EH (cell line): ENCODE measurements at regions not wholly inside any gene's neighbourhood (a gene's known extent, or its start where the extent isn't known, plus 50 kb on each side); places are given as distances from the start of the nearest gene placed in this dataset.
A peak's percentile ranks its signal among the peaks of the same experiment; 100 is the strongest.
"Not testable (repeated sequence)": the region's sequence is repeated elsewhere in the genome, so short reads cannot be mapped to it uniquely, and the experiment has no call there.

Source experiments
- DNase-seq: peaks from one replicate; pipeline ENCODE4 v3.0.0-alpha.2; 2015; ENCODE audit warnings: low read depth

DNA sequence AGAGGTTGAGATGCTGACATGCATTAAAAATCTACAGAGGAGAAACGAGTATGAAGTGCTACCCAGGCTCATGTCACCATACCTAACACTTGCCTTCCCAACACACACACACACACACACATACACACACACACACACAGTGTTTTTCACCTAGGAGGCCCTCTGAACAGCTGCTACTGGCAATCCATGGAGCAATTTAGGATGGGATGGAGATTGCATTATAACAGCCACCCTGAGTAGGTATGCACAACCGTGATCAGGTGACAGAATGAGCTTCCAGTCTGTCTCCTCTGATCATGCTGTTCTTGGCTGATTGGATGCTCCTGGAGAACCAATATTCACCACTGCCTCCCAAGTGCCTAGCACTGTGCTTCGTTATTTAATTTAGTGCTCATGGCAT, 528.5 kb upstream of the CDH5 start:
- DNase-seq, result no peak

DNA sequence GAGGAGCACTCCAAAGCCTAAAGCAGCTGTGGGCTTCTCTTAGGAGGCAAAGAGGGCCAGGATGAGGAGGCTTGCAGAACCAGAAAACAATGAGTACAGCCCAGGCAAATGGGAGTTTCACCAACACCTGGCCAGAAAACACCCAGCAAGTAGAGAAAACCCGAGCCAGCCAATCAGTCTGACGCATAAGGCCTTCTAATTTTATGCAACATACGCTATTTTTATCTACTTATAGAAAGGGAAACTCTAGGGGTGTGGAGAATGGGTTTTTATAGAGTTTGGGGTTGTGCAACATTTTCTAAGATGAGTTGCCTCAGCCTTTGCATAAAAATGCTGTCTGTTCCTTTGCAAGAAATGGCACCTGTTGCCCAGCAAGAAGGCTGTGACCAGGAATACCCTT, 529.0 kb upstream of the CDH5 start:
- DNase-seq, result no peak

GRCh38 chr16:65834688-65835087, 531.8 kb upstream of the CDH5 start:
- no peak for DNase-seq

DNA sequence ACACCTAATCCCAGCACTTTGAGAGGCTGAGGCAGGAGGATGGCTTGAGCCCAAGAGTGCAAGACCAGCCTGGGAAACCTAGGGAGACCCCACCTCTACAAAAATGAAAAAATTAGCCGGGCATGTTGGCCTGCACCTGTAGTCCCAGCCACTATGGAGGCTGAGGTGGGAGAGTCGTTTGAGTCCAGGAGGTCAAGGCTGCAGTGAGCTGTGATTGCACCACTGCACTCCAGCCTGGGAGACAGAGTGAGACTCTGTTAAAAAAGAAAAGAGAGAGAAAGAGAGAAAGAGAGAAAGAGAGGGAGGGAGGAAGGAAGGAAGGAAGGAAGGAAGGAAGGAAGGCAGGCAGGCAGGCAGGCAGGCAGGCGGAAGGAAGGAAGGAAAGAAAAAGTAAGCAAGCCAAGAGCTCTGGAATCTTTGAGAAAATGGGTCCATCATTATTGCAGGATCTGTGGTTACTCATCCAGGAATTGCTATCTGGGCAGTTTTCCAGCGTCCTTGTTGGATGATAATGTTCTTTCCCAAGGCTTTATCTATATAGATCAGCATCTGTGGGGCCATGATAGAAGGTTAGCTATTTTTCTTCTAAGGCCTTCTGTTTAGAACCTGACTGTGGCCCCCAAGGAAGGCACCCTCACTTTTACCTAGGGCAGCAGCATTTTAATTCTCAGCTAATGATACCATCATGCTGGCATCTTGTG, 533.2 kb upstream of the CDH5 start:
- peak; percentile 95 for DNase-seq

DNA sequence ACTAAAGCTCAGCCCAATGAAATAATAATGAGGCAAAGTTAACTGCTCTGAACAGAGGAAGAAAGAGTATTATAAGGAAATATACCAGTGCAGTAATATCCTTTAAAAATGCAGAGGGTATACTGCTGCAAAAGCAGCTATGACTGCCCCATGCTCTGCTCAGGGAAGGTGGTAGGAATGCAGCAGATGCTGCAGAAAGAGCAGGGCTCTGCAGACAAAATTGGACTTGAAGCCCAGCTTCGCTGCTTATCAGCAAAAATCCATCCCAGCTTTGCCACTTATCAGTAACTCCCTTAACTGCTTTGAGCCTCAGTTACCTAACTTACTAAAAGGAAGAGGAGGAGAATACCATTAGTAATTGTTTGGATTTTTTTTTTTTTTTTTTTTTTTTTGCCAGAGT, 533.8 kb upstream of the CDH5 start:
- no peak for DNase-seq

- peak; percentile 1 for DNase-seq
Measured at GRCh38 chr16:65831903-65832666, 534.4 kb upstream of the CDH5 start.

GRCh38 chr16:65829076-65829475, 537.4 kb upstream of the CDH5 start:
- DNase-seq, result no peak

DNA sequence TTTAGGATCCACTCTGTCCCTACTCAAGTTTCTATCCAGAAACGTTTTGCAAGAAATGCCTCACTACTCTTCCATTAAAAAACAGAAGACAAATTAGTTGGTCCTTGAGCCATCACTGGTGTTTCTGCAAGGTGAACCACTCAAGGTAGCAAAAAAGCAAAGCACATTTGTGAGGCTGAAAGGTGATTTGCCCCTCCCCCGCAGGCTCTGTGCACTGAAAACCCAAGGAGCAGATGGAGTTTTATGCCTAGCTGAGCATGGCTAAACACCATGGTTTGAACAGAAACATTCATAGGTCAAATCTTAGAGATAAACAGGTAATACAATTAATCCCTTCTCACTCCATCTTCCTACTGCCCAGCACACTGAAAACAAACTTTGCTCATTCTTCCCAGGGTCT, 538.2 kb upstream of the CDH5 start:
- DNase-seq, result no peak

GRCh38 chr16:65827231-65827630, 539.3 kb upstream of the CDH5 start:
- no peak for DNase-seq

GRCh38 chr16:65825191-65825856, 541.2 kb upstream of the CDH5 start:
- DNase-seq, result no peak

- DNase-seq, result no peak
Measured at GRCh38 chr16:65822148-65822547, 544.3 kb upstream of the CDH5 start.

- DNase-seq, result no peak
Measured at GRCh38 chr16:65819136-65819898, 547.2 kb upstream of the CDH5 start.

GRCh38 chr16:65817799-65818198, 548.7 kb upstream of the CDH5 start:
- no peak for DNase-seq

- DNase-seq, result no peak
Measured at GRCh38 chr16:65817066-65817465, 549.4 kb upstream of the CDH5 start.

GRCh38 chr16:65816556-65816955, 549.9 kb upstream of the CDH5 start:
- DNase-seq, result no peak

GRCh38 chr16:65815707-65816106, 550.8 kb upstream of the CDH5 start:
- no peak for DNase-seq

DNA sequence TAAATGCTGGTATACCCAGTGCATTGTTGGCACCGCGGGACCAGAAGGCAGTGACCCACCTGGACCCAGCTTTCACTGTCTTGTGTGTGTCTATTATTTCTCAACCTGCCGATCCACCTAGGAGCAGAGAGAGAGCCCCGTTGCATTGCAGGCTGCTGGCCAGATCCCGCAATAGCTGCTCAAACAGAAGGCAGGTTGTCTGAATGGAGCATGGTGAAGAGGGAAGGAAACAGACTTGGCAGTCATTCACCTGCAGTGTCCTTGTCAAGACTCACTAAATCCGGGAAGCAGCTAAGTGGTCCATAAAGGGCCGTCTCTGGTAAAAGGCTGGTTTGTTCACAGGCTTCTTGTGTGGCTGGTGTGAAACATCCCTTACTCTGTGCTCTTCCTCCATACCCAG, 552.6 kb upstream of the CDH5 start:
- DNase-seq, result not testable (repeated sequence)

GRCh38 chr16:65809627-65810026, 556.9 kb upstream of the CDH5 start:
- no peak for DNase-seq

- DNase-seq, result no peak
Measured at GRCh38 chr16:65808790-65809189, 557.7 kb upstream of the CDH5 start.

DNA sequence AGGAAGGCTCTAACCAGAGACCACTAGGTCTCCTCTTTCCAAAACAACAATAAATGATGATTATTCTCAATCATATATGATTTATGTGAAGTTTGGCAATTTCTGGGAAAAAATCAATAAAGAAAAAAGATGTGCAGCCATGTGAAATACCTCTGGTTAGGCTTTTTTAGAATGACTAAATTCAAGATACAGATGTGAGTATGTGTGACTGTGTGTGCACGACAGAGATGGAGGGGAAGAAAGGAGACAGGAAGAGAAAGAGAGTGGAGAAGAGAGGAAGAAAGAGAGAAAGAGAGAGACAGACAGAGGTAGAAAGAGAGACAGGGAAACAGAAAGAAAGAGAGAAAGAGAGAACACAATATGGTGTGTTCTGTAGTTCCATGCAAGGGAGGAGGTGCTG, 558.6 kb upstream of the CDH5 start:
- no peak for DNase-seq

DNA sequence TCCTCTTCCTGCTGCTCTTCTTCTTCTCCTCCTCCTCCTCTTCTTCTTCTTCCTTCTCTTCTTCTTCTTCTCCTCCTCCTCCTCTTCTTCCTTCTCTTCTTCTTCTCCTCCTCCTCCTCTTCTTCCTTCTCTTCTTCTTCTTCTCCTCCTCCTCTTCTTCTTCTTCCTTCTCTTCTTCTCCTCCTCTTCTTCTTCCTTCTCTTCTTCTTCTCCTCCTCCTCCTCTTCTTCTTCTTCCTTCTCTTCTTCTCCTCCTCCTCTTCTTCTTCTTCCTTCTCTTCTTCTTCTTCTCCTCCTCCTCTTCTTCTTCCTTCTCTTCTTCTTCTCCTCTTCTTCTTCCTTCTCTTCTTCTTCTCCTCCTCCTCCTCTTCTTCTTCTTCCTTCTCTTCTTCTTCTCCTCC, 560.8 kb upstream of the CDH5 start:
- not testable (repeated sequence) for DNase-seq

- DNase-seq, result no peak
Measured at GRCh38 chr16:65796481-65796880, 570.0 kb upstream of the CDH5 start.
